ENCODE measurements at regions not wholly inside any gene's neighbourhood (a gene's known extent, or its start where the extent isn't known, plus 50 kb on each side); places are given as distances from the start of the nearest gene placed in this dataset.

- TF ChIP-seq NFRKB (IDR thresholded peaks at IDR 0.05) (no peak), BHLHE40 (IDR thresholded peaks at IDR 0.05; ENCODE audit: borderline replicate concordance) (no peak), HDGF (IDR thresholded peaks at IDR 0.05; ENCODE audit: borderline replicate concordance) (no peak), SUZ12 (IDR thresholded peaks at IDR 0.05) (no peak), SP1 (IDR thresholded peaks at IDR 0.05) (no peak), ZNF384 (IDR thresholded peaks at IDR 0.05) (no peak), FOXK2 (IDR thresholded peaks at IDR 0.05) (no peak), ELF4 (IDR thresholded peaks at IDR 0.05) (no peak)
Observed at GRCh38 chr6:4280707-4281106, 145.3 kb upstream of the ECI2 start.

Data from HEK293T (cell line).